Fibroblast of pulmonary artery (primary cell): ENCODE measurements at regions not wholly inside any gene's neighbourhood (a gene's known extent, or its start where the extent isn't known, plus 50 kb on each side); places are given as distances from the start of the nearest gene placed in this dataset.

Experiments used
- DNase-seq: peaks from one replicate; pipeline ENCODE4 v3.0.0-alpha.2; 2010; ENCODE audit warnings: low read depth
- H3K4me3 ChIP-seq: replicated peaks from 2 replicates; pipeline ENCODE4 v1.5.1; 2011; ENCODE audit warnings: low read depth, mild to moderate bottlenecking, control low read depth, low read length, moderate library complexity
- CTCF ChIP-seq: IDR thresholded peaks from 2 replicates; pipeline ENCODE4 v1.5.1; 2011; ENCODE audit warnings: mild to moderate bottlenecking, control low read depth, low read length, inconsistent platforms; ENCODE audit errors: missing control alignments

GRCh38 chr16:59216291-59216690 is 482.2 kb upstream of the GOT2 start:
- H3K4me3 ChIP-seq = no peak overlapping the region
- no peak for TF ChIP-seq CTCF
- DNase-seq = no peak

- no peak for TF ChIP-seq CTCF
- H3K4me3 ChIP-seq = no peak overlapping the region
- DNase-seq = no peak
Observed at GRCh38 chr16:59214455-59214854, 480.3 kb upstream of the GOT2 start.

- no peak for TF ChIP-seq CTCF
- no peak for DNase-seq
Observed at GRCh38 chr16:59213952-59214351, 479.8 kb upstream of the GOT2 start.

GRCh38 chr16:59212492-59213024 is 478.4 kb upstream of the GOT2 start:
- no peak overlapping the region for H3K4me3 ChIP-seq
- DNase-seq = no peak
- TF ChIP-seq CTCF = no peak

More at GRCh38 chr16:59213952-59214351, 479.8 kb upstream of the GOT2 start:
- H3K4me3 ChIP-seq = no peak overlapping the region

- DNase-seq = peak; percentile 53
- TF ChIP-seq CTCF = no peak
- H3K4me3 ChIP-seq = no peak overlapping the region
Observed at GRCh38 chr16:59210955-59211541, 476.9 kb upstream of the GOT2 start.

- TF ChIP-seq CTCF = no peak
- H3K4me3 ChIP-seq = no peak overlapping the region
- no peak for DNase-seq
Observed at GRCh38 chr16:59205403-59205802, 471.3 kb upstream of the GOT2 start.

- no peak overlapping the region for H3K4me3 ChIP-seq
- DNase-seq = no peak
- no peak for TF ChIP-seq CTCF
Observed at GRCh38 chr16:59204589-59204988, 470.5 kb upstream of the GOT2 start.
